ENCODE measurements at regions not wholly inside any gene's neighbourhood (a gene's known extent, or its start where the extent isn't known, plus 50 kb on each side); places are given as distances from the start of the nearest gene placed in this dataset.

- no peak overlapping the region for H3K4me3 ChIP-seq (replicated peaks in 1 of 2; ENCODE audit: low read depth in 2 of 2, low read length in 2 of 2)
- TF ChIP-seq CTCF (IDR thresholded peaks at IDR 0.05; ENCODE audit: low read depth, low read length), result no peak
- no peak for DNase-seq (ENCODE audit: low read depth in 2 of 2)
These were observed 50.6 kb upstream of the PDGFD start for GRCh38 chr11:104214517-104214916.
